Thyroid gland (tissue), 4 donors: ENCODE measurements at regions not wholly inside any gene's neighbourhood (a gene's known extent, or its start where the extent isn't known, plus 50 kb on each side); places are given as distances from the start of the nearest gene placed in this dataset.
A peak's percentile ranks its signal among the peaks of the same experiment; 100 is the strongest.

Experiments used
- DNase-seq, 2 donors: peaks; one replicate each; pipeline ENCODE4 v3.0.0-alpha.2; 2019
- H3K27ac ChIP-seq, 3 donors: fragments of 200-600 bp; sonication (generic); 1 replicate in 2 of 3; 2 replicates in 1 of 3; pipeline ENCODE4 v1.5.1; 2016 to 2019; ENCODE audit warnings: mild to moderate bottlenecking in 1 of 3, moderate library complexity in 1 of 3
- H3K27me3 ChIP-seq: fragments of 200-600 bp; sonication (generic); one replicate; pipeline ENCODE4 v1.5.1; 2019
- H3K36me3 ChIP-seq, 2 donors: fragments of 200-600 bp; sonication (generic); one replicate each; pipeline ENCODE4 v1.5.1; 2016 to 2019
- H3K4me1 ChIP-seq, 2 donors: fragments of 200-600 bp; sonication (generic); one replicate each; pipeline ENCODE4 v1.5.1; 2017 to 2019
- H3K4me3 ChIP-seq, 3 donors: fragments of 200-600 bp; sonication (generic); replicated peaks in 1 of 3; 1 replicate in 2 of 3; 2 replicates in 1 of 3; pipeline ENCODE4 v1.5.1; 2016; ENCODE audit warnings: mild to moderate bottlenecking in 1 of 3
- H3K9me3 ChIP-seq: fragments of 200-600 bp; sonication (generic); one replicate; pipeline ENCODE4 v1.5.1; 2017
- POLR2A ChIP-seq, 2 donors: fragments of 450-650 bp; IDR thresholded peaks; one replicate each; pipeline ENCODE4 v1.6.1; 2017; ENCODE audit warnings: antibody characterized with exemption in 2 of 2, mild to moderate bottlenecking in 2 of 2, moderate library complexity in 1 of 2
- WGBS, 2 donors: methylation state at CpG; one replicate each; pipeline ENCODE4 v1.1.5; 2017; 5-methylcytosine and 5-hydroxymethylcytosine counted together
- intact Hi-C: fragments of 100-400 bp; cut with DNase I; formaldehyde crosslinking; loops from one replicate; pipeline ENCODE4 v1.15.1; 2023
- TF ChIP-seq, protein P1 (sequence below), 6 experiments: fragments of 200-600 bp in 3 of 6; fragments of 450-650 bp in 3 of 6; sonication (generic) in 3 of 6; IDR thresholded peaks; one replicate each; pipeline ENCODE4 v1.5.1; 2016 to 2019; ENCODE audit warnings: antibody characterized with exemption in 6 of 6, mild to moderate bottlenecking in 2 of 6, inconsistent platforms in 1 of 6, moderate library complexity in 1 of 6

GRCh38 chr7:17700138-17700537 lies 240.2 kb downstream of the SNX13 start:
- Histone ChIP-seq H3K9me3 (no peaks in the 10 kb centered on the region), H3K27ac (no peak overlapping the region), H3K4me3 (no peak overlapping the region), H3K36me3 (no peaks in the 10 kb centered on the region), H3K4me1 (no peaks in the 10 kb centered on the region), H3K27me3 (no peaks in the 10 kb centered on the region)
- 61 to 85% methylated on average over 3 of the region's 3 CpGs for WGBS, 2 donors
- TF ChIP-seq POLR2A (IDR thresholded peaks at IDR 0.05) = no peak
- TF ChIP-seq, protein P1, sequence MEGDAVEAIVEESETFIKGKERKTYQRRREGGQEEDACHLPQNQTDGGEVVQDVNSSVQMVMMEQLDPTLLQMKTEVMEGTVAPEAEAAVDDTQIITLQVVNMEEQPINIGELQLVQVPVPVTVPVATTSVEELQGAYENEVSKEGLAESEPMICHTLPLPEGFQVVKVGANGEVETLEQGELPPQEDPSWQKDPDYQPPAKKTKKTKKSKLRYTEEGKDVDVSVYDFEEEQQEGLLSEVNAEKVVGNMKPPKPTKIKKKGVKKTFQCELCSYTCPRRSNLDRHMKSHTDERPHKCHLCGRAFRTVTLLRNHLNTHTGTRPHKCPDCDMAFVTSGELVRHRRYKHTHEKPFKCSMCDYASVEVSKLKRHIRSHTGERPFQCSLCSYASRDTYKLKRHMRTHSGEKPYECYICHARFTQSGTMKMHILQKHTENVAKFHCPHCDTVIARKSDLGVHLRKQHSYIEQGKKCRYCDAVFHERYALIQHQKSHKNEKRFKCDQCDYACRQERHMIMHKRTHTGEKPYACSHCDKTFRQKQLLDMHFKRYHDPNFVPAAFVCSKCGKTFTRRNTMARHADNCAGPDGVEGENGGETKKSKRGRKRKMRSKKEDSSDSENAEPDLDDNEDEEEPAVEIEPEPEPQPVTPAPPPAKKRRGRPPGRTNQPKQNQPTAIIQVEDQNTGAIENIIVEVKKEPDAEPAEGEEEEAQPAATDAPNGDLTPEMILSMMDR (IDR thresholded peaks at IDR 0.05) = no peak
- intact Hi-C loops = no loop called here
- no peak for DNase-seq

DNA sequence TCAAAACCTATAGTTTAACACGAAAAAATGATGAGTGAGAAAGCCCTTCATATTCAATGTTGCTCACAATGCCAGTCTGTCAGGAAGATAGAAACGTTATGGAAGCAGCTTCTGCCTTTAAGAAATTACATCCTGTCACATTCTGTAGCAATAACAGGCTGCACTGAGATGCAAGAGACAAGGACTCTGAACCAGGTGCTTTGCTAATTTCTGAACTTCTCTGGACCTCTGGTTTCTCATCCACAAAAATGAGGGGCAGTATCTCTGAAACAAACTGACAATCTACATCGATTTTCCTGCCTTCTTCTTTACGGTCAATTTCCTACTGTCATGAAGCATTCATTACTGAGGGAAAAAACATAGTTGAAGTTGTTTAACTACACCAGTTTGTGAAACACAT lies 234.0 kb downstream of the SNX13 start:
- no peaks in the 10 kb centered on the region for H3K9me3 ChIP-seq
- no peak overlapping the region for H3K4me3 ChIP-seq
- 55 to 64% methylated on average over 4 of the region's 4 CpGs for WGBS, 2 donors
- no peak for DNase-seq
- no peak overlapping the region for H3K27ac ChIP-seq
- H3K27me3 ChIP-seq = no peaks in the 10 kb centered on the region
- TF ChIP-seq, protein P1 (IDR thresholded peaks at IDR 0.05) = no peak
- TF ChIP-seq POLR2A (IDR thresholded peaks at IDR 0.05) = no peak
- no peaks in the 10 kb centered on the region for H3K36me3 ChIP-seq
- H3K4me1 ChIP-seq = no peaks in the 10 kb centered on the region
- intact Hi-C loops = no loop called here

- H3K9me3 ChIP-seq = no peaks in the 10 kb centered on the region
- no peak overlapping the region for H3K4me3 ChIP-seq
- intact Hi-C loops = no loop called here
- H3K4me1 ChIP-seq = no peaks in the 10 kb centered on the region
- DNase-seq = peak; percentile 39 to 50
- H3K36me3 ChIP-seq = no peaks in the 10 kb centered on the region
- WGBS, 2 donors = 16 to 27% methylated on average over 3 of the region's 3 CpGs
- TF ChIP-seq, protein P1 (IDR thresholded peaks at IDR 0.05) = peak in 4 of 6 experiments; percentile 48 to 61 (median 54)
- no peak for TF ChIP-seq POLR2A (IDR thresholded peaks at IDR 0.05)
- no peaks in the 10 kb centered on the region for H3K27me3 ChIP-seq
- H3K27ac ChIP-seq = no peak overlapping the region
Observed at GRCh38 chr7:17706734-17707133, 233.6 kb downstream of the SNX13 start.

GRCh38 chr7:17709127-17709526 lies 231.2 kb downstream of the SNX13 start:
- Histone ChIP-seq H3K36me3 (no peaks in the 10 kb centered on the region), H3K27me3 (no peaks in the 10 kb centered on the region), H3K9me3 (no peaks in the 10 kb centered on the region), H3K4me1 (no peaks in the 10 kb centered on the region), H3K4me3 (no peak overlapping the region), H3K27ac (no peak overlapping the region)
- intact Hi-C loops = no loop called here
- DNase-seq = no peak
- 30 to 35% methylated on average over 1 of the region's 1 CpG for WGBS, 2 donors
- TF ChIP-seq POLR2A (IDR thresholded peaks at IDR 0.05) = no peak
- TF ChIP-seq, protein P1 (IDR thresholded peaks at IDR 0.05) = no peak

- no peak for DNase-seq
- H3K9me3 ChIP-seq = no peaks in the 10 kb centered on the region
- no peak overlapping the region for H3K4me3 ChIP-seq
- TF ChIP-seq, protein P1 (IDR thresholded peaks at IDR 0.05) = no peak
- TF ChIP-seq POLR2A (IDR thresholded peaks at IDR 0.05) = no peak
- no peak overlapping the region for H3K27ac ChIP-seq
- H3K36me3 ChIP-seq = no peaks in the 10 kb centered on the region
- intact Hi-C loops = no loop called here
- 93 to 94% methylated on average over 2 of the region's 2 CpGs for WGBS, 2 donors
- no peaks in the 10 kb centered on the region for H3K4me1 ChIP-seq
- no peaks in the 10 kb centered on the region for H3K27me3 ChIP-seq
Observed at GRCh38 chr7:17709599-17709998, 230.7 kb downstream of the SNX13 start.
